Neutrophil (primary cell): ENCODE measurements at regions not wholly inside any gene's neighbourhood (a gene's known extent, or its start where the extent isn't known, plus 50 kb on each side); places are given as distances from the start of the nearest gene placed in this dataset.

ENCODE experiments used
- H3K27ac ChIP-seq: fragments of 200-600 bp; sonication (generic); 2 replicates; pipeline ENCODE4 v1.5.1; 2016; ENCODE audit warnings: mild to moderate bottlenecking, moderate library complexity
- H3K27me3 ChIP-seq: fragments of 200-600 bp; sonication (generic); 2 replicates; pipeline ENCODE4 v1.6.0; 2016; ENCODE audit warnings: mild to moderate bottlenecking
- H3K36me3 ChIP-seq: fragments of 200-600 bp; sonication (generic); 2 replicates; pipeline ENCODE4 v1.5.1; 2017
- H3K4me1 ChIP-seq, 2 experiments: fragments of 200-600 bp in 1 of 2; sonication (generic) in 1 of 2; 1 replicate in 1 of 2; 2 replicates in 1 of 2; pipeline versions ENCODE4 v1.5.1 to v1.6.1; 2013 to 2016; ENCODE audit warnings: low read depth in 1 of 2, low read length in 1 of 2, mild to moderate bottlenecking in 1 of 2, moderate library complexity in 1 of 2; ENCODE audit not compliant: control insufficient read depth in 1 of 2, insufficient read depth in 1 of 2
- H3K4me3 ChIP-seq, 2 experiments: fragments of 200-600 bp in 1 of 2; sonication (generic) in 1 of 2; 1 replicate in 1 of 2; 2 replicates in 1 of 2; pipeline ENCODE4 v1.5.1; 2013 to 2016; ENCODE audit warnings: low read depth in 1 of 2, low read length in 1 of 2, mild to moderate bottlenecking in 1 of 2, moderate library complexity in 1 of 2
- H3K9me3 ChIP-seq: fragments of 200-600 bp; sonication (generic); 2 replicates; pipeline ENCODE4 v1.5.1; 2016
- TF ChIP-seq, protein P1 (sequence below): fragments of 200-600 bp; sonication (generic); IDR thresholded peaks from 2 replicates; pipeline ENCODE4 v1.5.1; 2016; ENCODE audit warnings: antibody characterized with exemption

DNA sequence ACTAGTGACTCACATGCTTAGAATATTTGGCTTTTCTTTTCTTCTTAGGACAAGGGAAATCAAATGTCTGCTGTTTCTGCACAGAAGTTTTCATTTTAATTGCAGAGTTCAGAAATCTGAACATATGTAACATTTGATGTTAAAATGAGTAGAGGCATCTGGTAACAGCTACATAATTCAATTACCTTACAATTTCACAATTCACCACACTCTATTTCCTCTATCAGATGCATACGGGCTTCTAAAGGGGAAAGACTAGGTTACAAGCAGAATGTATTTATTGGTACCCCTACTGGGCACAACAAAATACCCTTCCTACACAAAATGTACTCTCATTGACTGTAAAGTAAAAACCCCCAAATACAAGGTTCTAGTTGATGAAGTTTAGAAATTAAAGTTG, 176.0 kb downstream of the SOX2 start:
- no peak overlapping the region for H3K4me3 ChIP-seq
- TF ChIP-seq, protein P1, sequence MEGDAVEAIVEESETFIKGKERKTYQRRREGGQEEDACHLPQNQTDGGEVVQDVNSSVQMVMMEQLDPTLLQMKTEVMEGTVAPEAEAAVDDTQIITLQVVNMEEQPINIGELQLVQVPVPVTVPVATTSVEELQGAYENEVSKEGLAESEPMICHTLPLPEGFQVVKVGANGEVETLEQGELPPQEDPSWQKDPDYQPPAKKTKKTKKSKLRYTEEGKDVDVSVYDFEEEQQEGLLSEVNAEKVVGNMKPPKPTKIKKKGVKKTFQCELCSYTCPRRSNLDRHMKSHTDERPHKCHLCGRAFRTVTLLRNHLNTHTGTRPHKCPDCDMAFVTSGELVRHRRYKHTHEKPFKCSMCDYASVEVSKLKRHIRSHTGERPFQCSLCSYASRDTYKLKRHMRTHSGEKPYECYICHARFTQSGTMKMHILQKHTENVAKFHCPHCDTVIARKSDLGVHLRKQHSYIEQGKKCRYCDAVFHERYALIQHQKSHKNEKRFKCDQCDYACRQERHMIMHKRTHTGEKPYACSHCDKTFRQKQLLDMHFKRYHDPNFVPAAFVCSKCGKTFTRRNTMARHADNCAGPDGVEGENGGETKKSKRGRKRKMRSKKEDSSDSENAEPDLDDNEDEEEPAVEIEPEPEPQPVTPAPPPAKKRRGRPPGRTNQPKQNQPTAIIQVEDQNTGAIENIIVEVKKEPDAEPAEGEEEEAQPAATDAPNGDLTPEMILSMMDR: no peak

DNA sequence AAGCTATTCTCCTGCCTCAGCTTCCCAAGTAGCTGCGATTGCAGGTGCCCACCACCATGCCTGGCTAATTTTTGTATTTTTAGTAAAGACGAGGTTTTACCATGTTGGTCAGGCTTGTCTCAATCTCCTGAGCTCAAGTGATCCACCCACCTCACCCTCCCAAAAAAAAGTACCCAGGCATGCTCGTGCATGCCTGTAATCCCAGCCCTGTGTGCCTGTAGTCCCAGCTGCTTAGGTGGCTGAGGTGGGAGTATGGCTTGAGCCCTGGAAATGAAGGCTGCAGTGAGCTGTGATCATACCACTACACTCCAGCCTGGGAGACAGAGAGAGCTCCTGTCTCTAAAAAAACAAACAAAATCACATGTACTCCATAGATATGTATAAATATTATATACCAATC, 176.5 kb downstream of the SOX2 start:
- Histone ChIP-seq H3K27me3 (no peaks in the 10 kb centered on the region), H3K4me1 (no peaks in the 10 kb centered on the region), H3K36me3 (no peaks in the 10 kb centered on the region), H3K9me3 (no peaks in the 10 kb centered on the region), H3K4me3 (no peak overlapping the region), H3K27ac (no peak overlapping the region)
- TF ChIP-seq, protein P1: no peak

More for the DNA sequence above, 176.0 kb downstream of the SOX2 start:
- Histone ChIP-seq H3K4me1 (no peaks in the 10 kb centered on the region), H3K27ac (no peak overlapping the region), H3K9me3 (no peaks in the 10 kb centered on the region), H3K27me3 (no peaks in the 10 kb centered on the region), H3K36me3 (no peaks in the 10 kb centered on the region)

DNA sequence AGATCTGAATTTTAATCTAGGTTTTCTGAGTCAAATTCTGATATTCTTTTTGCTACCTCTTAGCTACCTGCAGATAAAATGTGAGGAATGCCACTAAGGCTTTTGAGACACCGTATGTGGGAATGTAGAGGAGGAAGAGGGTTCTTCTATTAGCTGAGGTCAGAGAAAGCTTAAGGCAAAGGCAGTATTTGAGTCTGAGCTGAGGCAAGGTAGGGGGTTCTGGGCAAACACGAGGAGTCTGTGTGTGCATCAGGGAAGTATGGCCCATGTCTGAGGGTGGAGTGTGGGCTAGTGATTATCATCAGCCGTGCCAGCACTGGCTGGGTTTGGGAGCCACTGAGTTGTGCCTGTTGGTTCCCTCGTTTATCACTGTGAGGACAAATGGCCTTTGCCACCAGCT, 181.1 kb downstream of the SOX2 start:
- TF ChIP-seq, protein P1: no peak
- Histone ChIP-seq H3K27me3 (no peaks in the 10 kb centered on the region), H3K4me3 (no peak overlapping the region), H3K9me3 (no peaks in the 10 kb centered on the region), H3K4me1 (no peaks in the 10 kb centered on the region), H3K36me3 (no peaks in the 10 kb centered on the region), H3K27ac (no peak overlapping the region)

DNA sequence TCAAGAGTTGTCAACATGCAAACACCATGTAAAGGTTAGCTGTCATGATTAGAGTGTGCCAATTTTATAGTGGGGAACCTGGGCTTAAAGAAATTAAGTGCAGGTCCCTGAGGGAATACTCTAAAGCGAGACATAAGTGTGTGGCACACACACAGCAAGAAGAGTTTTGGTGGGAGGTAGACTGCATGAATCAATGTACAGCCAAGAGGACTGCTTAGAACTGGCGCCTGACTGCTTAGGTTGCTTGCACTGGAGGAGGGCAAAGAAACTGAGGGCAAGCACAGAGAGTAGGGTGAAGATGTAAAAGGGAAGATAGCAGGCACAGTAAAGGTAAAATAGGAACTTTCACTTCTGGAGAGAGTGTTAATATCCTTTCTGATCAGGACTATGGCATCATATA, 184.9 kb downstream of the SOX2 start:
- Histone ChIP-seq H3K9me3 (no peaks in the 10 kb centered on the region), H3K4me3 (no peak overlapping the region), H3K27me3 (no peaks in the 10 kb centered on the region), H3K4me1 (no peaks in the 10 kb centered on the region), H3K27ac (no peak overlapping the region), H3K36me3 (no peaks in the 10 kb centered on the region)
- TF ChIP-seq, protein P1: no peak

DNA sequence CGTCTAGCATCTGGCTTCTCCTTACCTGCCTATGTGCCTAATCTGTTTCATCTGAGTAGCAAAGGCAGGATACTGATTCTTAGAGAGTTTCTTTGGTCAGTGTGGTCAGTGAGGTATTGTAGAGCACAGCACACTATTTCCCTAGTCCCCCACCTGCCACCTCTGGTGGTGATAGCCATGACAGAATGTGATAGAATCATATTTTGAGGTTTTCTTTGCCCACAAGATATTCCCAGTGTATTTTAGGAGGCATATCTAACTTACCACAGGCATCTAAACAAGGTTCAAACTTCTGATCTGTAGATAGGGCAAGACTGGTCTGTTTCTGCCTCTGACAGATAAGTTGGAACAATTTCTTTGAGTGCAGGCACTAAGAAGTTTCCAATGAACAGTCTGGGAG, 188.0 kb downstream of the SOX2 start:
- TF ChIP-seq, protein P1: no peak
- H3K27me3 ChIP-seq: no peaks in the 10 kb centered on the region
- H3K4me3 ChIP-seq: no peak overlapping the region
- H3K27ac ChIP-seq: no peak overlapping the region
- no peaks in the 10 kb centered on the region for H3K36me3 ChIP-seq
- no peaks in the 10 kb centered on the region for H3K9me3 ChIP-seq
- no peaks in the 10 kb centered on the region for H3K4me1 ChIP-seq

DNA sequence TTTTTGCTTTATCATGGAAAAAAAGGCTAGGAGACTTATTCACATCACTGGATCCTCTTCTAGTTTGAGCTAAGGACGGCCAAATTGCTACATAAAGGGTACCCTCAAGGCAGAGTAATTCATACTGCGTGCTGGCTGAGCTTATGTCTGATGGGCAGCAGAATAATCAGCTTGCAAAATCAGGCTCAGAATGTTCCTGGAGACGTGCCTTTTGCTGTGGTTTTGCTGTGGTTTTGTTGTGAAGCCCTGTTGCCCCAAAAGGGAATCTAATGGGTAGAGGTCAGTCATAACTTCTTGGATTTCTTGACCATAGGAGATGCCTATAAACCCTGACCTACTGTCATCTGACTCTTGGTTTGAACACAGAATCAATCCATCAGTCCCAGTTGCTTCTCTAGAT, 189.9 kb downstream of the SOX2 start:
- H3K27me3 ChIP-seq: no peaks in the 10 kb centered on the region
- H3K27ac ChIP-seq: no peak overlapping the region
- TF ChIP-seq, protein P1: no peak
- no peaks in the 10 kb centered on the region for H3K36me3 ChIP-seq
- H3K9me3 ChIP-seq: no peaks in the 10 kb centered on the region
- H3K4me3 ChIP-seq: no peak overlapping the region
- H3K4me1 ChIP-seq: no peaks in the 10 kb centered on the region
